CD14-positive monocyte (primary cell): ENCODE measurements at regions not wholly inside any gene's neighbourhood (a gene's known extent, or its start where the extent isn't known, plus 50 kb on each side); places are given as distances from the start of the nearest gene placed in this dataset.

Experiments
- DNase-seq, 3 donors: peaks; one replicate each; pipeline ENCODE4 v3.0.0-alpha.2; 2011 to 2022
- H2AFZ ChIP-seq: 2 replicates; pipeline ENCODE4 v1.6.0; 2012; ENCODE audit warnings: mild to moderate bottlenecking, low read depth, low read length, inconsistent platforms; ENCODE audit not compliant: insufficient read depth, poor library complexity, severe bottlenecking
- H3K27ac ChIP-seq, 2 donors: 1 replicate in 1 of 2; 2 replicates in 1 of 2; pipeline ENCODE4 v1.5.1; 2012 to 2013; ENCODE audit warnings: low read length in 2 of 2, control low read depth in 1 of 2, inconsistent platforms in 1 of 2, low read depth in 1 of 2, mild to moderate bottlenecking in 1 of 2
- H3K27me3 ChIP-seq, 2 donors: one replicate each; pipeline versions ENCODE4 v1.6.0 to v1.6.1; 2011 to 2013; ENCODE audit warnings: low read length in 2 of 2; ENCODE audit not compliant: control insufficient read depth in 2 of 2, insufficient read depth in 2 of 2
- H3K36me3 ChIP-seq, 2 donors: replicated peaks in 1 of 2; 1 replicate in 1 of 2; 2 replicates in 1 of 2; pipeline versions ENCODE4 v1.5.1 to v1.6.1; 2012 to 2013; ENCODE audit warnings: low read length in 2 of 2, control low read depth in 1 of 2, inconsistent platforms in 1 of 2, mild to moderate bottlenecking in 1 of 2; ENCODE audit not compliant: insufficient read depth in 2 of 2, control insufficient read depth in 1 of 2
- H3K4me1 ChIP-seq, 2 donors: 1 replicate in 1 of 2; 2 replicates in 1 of 2; pipeline versions ENCODE4 v1.5.1 to v1.6.1; 2012 to 2013; ENCODE audit warnings: low read length in 2 of 2, control low read depth in 1 of 2, inconsistent platforms in 1 of 2, mild to moderate bottlenecking in 1 of 2, moderate library complexity in 1 of 2; ENCODE audit not compliant: insufficient read depth in 2 of 2, control insufficient read depth in 1 of 2
- H3K4me2 ChIP-seq: replicated peaks from 2 replicates; pipeline ENCODE3; 2012; ENCODE audit warnings: low read length, moderate library complexity, mild to moderate bottlenecking; ENCODE audit not compliant: poor library complexity, severe bottlenecking; ENCODE audit errors: extremely low read depth
- H3K4me3 ChIP-seq, 3 experiments: fragments of 200-600 bp in 1 of 3; sonication (generic) in 1 of 3; replicated peaks in 1 of 3; 1 replicate in 2 of 3; 2 replicates in 1 of 3; pipeline ENCODE4 v1.5.1; 2011 to 2013; ENCODE audit warnings: low read length in 3 of 3, mild to moderate bottlenecking in 3 of 3, control low read depth in 2 of 3, low read depth in 2 of 3, inconsistent platforms in 1 of 3, moderate library complexity in 1 of 3
- H3K79me2 ChIP-seq: 2 replicates; pipeline ENCODE4 v1.6.0; 2012; ENCODE audit warnings: mild to moderate bottlenecking, control low read depth, inconsistent platforms, low read length, moderate library complexity; ENCODE audit not compliant: insufficient read depth
- H3K9ac ChIP-seq: 2 replicates; pipeline ENCODE4 v1.6.0; 2017; ENCODE audit warnings: low read length, mild to moderate bottlenecking; ENCODE audit not compliant: insufficient read depth, poor library complexity, severe bottlenecking
- H3K9me3 ChIP-seq, 2 donors: replicated peaks in 1 of 2; 1 replicate in 1 of 2; 2 replicates in 1 of 2; pipeline versions ENCODE4 v1.5.1 to v1.6.1; 2012 to 2013; ENCODE audit warnings: low read length in 2 of 2, control low read depth in 1 of 2; ENCODE audit not compliant: control insufficient read depth in 1 of 2, insufficient read depth in 1 of 2
- H4K20me1 ChIP-seq: 2 replicates; pipeline ENCODE4 v1.6.0; 2012; ENCODE audit warnings: mild to moderate bottlenecking, low read length, control low read depth, moderate library complexity; ENCODE audit not compliant: insufficient read depth
- H3K27ac Mint-ChIP-seq, 7 donors: one replicate each; pipeline ENCODE4 v1.8.0; 2020; ENCODE audit warnings: mild to moderate bottlenecking in 7 of 7, mixed read lengths in 7 of 7, moderate library complexity in 6 of 7, inconsistent platforms in 2 of 7
- H3K27me3 Mint-ChIP-seq, 3 donors: one replicate each; pipeline ENCODE4 v1.8.0; 2021 to 2022; ENCODE audit warnings: low read depth in 3 of 3, mild to moderate bottlenecking in 3 of 3, mixed read lengths in 3 of 3, moderate library complexity in 3 of 3, inconsistent platforms in 1 of 3
- H3K36me3 Mint-ChIP-seq, 2 donors: one replicate each; pipeline ENCODE4 v1.8.0; 2020; ENCODE audit warnings: mixed read lengths in 2 of 2, inconsistent platforms in 1 of 2, mild to moderate bottlenecking in 1 of 2
- H3K4me1 Mint-ChIP-seq: one replicate; pipeline ENCODE4 v1.8.0; 2020; ENCODE audit warnings: mild to moderate bottlenecking, mixed read lengths
- H3K4me3 Mint-ChIP-seq, 2 donors: one replicate each; pipeline ENCODE4 v1.8.0; 2020; ENCODE audit warnings: mild to moderate bottlenecking in 2 of 2, mixed read lengths in 2 of 2, moderate library complexity in 1 of 2
- H3K9me3 Mint-ChIP-seq, 7 donors: one replicate each; pipeline ENCODE4 v1.8.0; 2020 to 2022; ENCODE audit warnings: mixed read lengths in 7 of 7, mild to moderate bottlenecking in 6 of 7, moderate library complexity in 6 of 7, inconsistent platforms in 2 of 7
- CTCF ChIP-seq: fragments of 200-600 bp; IDR thresholded peaks from one replicate; pipeline ENCODE4 v1.8.0; 2022; ENCODE audit warnings: antibody characterized with exemption, mild to moderate bottlenecking
- WGBS: methylation state at CpG from one replicate; pipeline ENCODE4 v1.1.5; 2013; ENCODE audit warnings: missing lambda C conversion rate; ENCODE audit not compliant: insufficient coverage; 5-methylcytosine and 5-hydroxymethylcytosine counted together
- intact Hi-C, 2 donors: fragments of 100-400 bp; cut with micrococcal nuclease; formaldehyde crosslinking; loops; one replicate each; pipeline versions ENCODE4 v1.15.0 to v1.15.1; 2023

GRCh38 chr2:120905824-120906571, 170.3 kb downstream of the GLI2 start:
- Histone ChIP-seq H3K27me3 (peaks cover 0 to 2% of the 10 kb centered on the region in 2 donors), H3K27ac (no peak overlapping the region), H3K9me3 (no peaks in the 10 kb centered on the region), H3K9ac (no peak overlapping the region), H3K79me2 (no peaks in the 10 kb centered on the region), H3K4me1 (no peaks in the 10 kb centered on the region), H2AFZ (no peak overlapping the region), H3K36me3 (no peaks in the 10 kb centered on the region), H3K4me3 (no peak overlapping the region), H3K4me2 (no peak overlapping the region), H4K20me1 (no peaks in the 10 kb centered on the region)
- peaks cover 3 to 6% (median 4%) of the 10 kb centered on the region in 3 donors for H3K27me3 Mint-ChIP-seq
- DNase-seq, result no peak
- no peaks in the 10 kb centered on the region for H3K36me3 Mint-ChIP-seq
- no peak for TF ChIP-seq CTCF
- WGBS, result 94% methylated on average over 15 of the region's 19 CpGs
- no peak overlapping the region for H3K27ac Mint-ChIP-seq
- no peaks in the 10 kb centered on the region for H3K4me1 Mint-ChIP-seq
- H3K4me3 Mint-ChIP-seq, result no peak overlapping the region
- peaks cover 0 to 1% (median 0%) of the 10 kb centered on the region in 7 donors for H3K9me3 Mint-ChIP-seq
- intact Hi-C loops, result no loop called here

GRCh38 chr2:120906914-120907313, 171.2 kb downstream of the GLI2 start:
- no peak for DNase-seq
- H3K4me3 Mint-ChIP-seq, result no peak overlapping the region
- H4K20me1 ChIP-seq, result no peaks in the 10 kb centered on the region

More at GRCh38 chr2:120906914-120907313, 171.2 kb downstream of the GLI2 start:
- no peak for TF ChIP-seq CTCF
- Histone ChIP-seq H3K4me2 (no peak overlapping the region), H3K9ac (no peak overlapping the region), H3K27me3 (no peaks in the 10 kb centered on the region), H3K4me1 (no peaks in the 10 kb centered on the region), H3K27ac (no peak overlapping the region), H3K4me3 (no peak overlapping the region), H3K79me2 (no peaks in the 10 kb centered on the region), H2AFZ (no peak overlapping the region), H3K36me3 (no peaks in the 10 kb centered on the region), H3K9me3 (no peaks in the 10 kb centered on the region)
- Mint-ChIP-seq H3K36me3 (no peaks in the 10 kb centered on the region), H3K27me3 (peaks cover 3 to 9% (median 4%) of the 10 kb centered on the region in 3 donors), H3K27ac (no peak overlapping the region), H3K4me1 (no peaks in the 10 kb centered on the region), H3K9me3 (peaks cover 0 to 1% (median 0%) of the 10 kb centered on the region in 7 donors)
- WGBS, result over 99% methylated on average over 6 of the region's 6 CpGs
- intact Hi-C loops, result no loop called here
